ENCODE measurements at regions not wholly inside any gene's neighbourhood (a gene's known extent, or its start where the extent isn't known, plus 50 kb on each side); places are given as distances from the start of the nearest gene placed in this dataset.
A peak's percentile ranks its signal among the peaks of the same experiment; 100 is the strongest.

- ChIA-PET CTCF (no interaction called here), POLR2A (no interaction called here)
- Histone ChIP-seq H3K4me3 (no peak overlapping the region), H3K4me2 (peak overlapping the region; percentile 24; the same call in 1 of the 3 replicates), H3K9me3 (peaks cover 9% of the 10 kb centered on the region; the same call in 2 of the 3 replicates), H3K4me1 (peaks cover 19% of the 10 kb centered on the region), H3K27ac (no peak overlapping the region)
- WGBS (ENCODE audit: missing lambda C conversion rate), result 17% methylated on average over 3 of the region's 3 CpGs
- FAIRE-seq, result no peak
- TF ChIP-seq HES2 (IDR thresholded peaks at IDR 0.05), result 0 out of 2 replicates have a peak, but pooled peaks have one; percentile 10
- TF ChIP-seq GATA3 (IDR thresholded peaks at IDR 0.05; ENCODE audit: borderline replicate concordance), result peak; percentile 47
- no peak for TF ChIP-seq NPAS2 (CRISPR knock-in tag; IDR thresholded peaks at IDR 0.05; ENCODE audit: borderline replicate concordance)
- TF ChIP-seq CEBPB (IDR thresholded peaks at IDR 0.05), result peak; percentile 66 to 68
- DNase-seq (ENCODE audit: low read depth in 1 of 2, low spot score in 1 of 2), result peak in 1 of 2 experiments; percentile 27
- peak in 1 of 2 experiments; percentile 47; a peak in 3 of 6 replicates for ATAC-seq
These were observed 159.8 kb downstream of the UXS1 start for GRCh38 chr2:106034325-106034724.

GRCh38 chr2:106032676-106033075 is 161.4 kb downstream of the UXS1 start:
- no peak for FAIRE-seq
- Histone ChIP-seq H3K9me3 (peaks cover 9% of the 10 kb centered on the region; the same call in 2 of the 3 replicates), H3K4me3 (no peak overlapping the region), H3K4me2 (no peak overlapping the region), H3K4me1 (peaks cover 19% of the 10 kb centered on the region), H3K27ac (no peak overlapping the region)
- TF ChIP-seq CTCF (IDR thresholded peaks at IDR 0.05) (no peak), FOSB (CRISPR knock-in tag; IDR thresholded peaks at IDR 0.05) (no peak), ZSCAN20 (CRISPR knock-in tag; IDR thresholded peaks at IDR 0.05) (no peak), MYC (IDR thresholded peaks at IDR 0.05; ENCODE audit: borderline replicate concordance, low read length) (no peak), MAFK (IDR thresholded peaks at IDR 0.05; ENCODE audit: partially characterized antibody) (no peak), HOXB5 (CRISPR knock-in tag; IDR thresholded peaks at IDR 0.05) (no peak), KDM5A (IDR thresholded peaks at IDR 0.05) (no peak), POLR2AphosphoS2 (conservative IDR thresholded peaks at IDR 0.05; ENCODE audit: low read length) (no peak), PHF8 (IDR thresholded peaks at IDR 0.05; ENCODE audit: borderline replicate concordance, low read depth) (no peak), HMGXB4 (CRISPR knock-in tag; IDR thresholded peaks at IDR 0.05; ENCODE audit: borderline replicate concordance) (no peak), JUN (IDR thresholded peaks at IDR 0.05) (no peak), TFCP2L1 (CRISPR knock-in tag; IDR thresholded peaks at IDR 0.05) (no peak), SREBF2 (IDR thresholded peaks at IDR 0.05) (no peak), FOXS1 (CRISPR knock-in tag; IDR thresholded peaks at IDR 0.05) (no peak), ELK1 (IDR thresholded peaks at IDR 0.05; ENCODE audit: low read depth, low read length) (no peak), MAZ (IDR thresholded peaks at IDR 0.05; ENCODE audit: borderline replicate concordance, low read depth, low read length) (no peak), HES2 (IDR thresholded peaks at IDR 0.05) (no peak), NFE2L2 (conservative IDR thresholded peaks at IDR 0.05; ENCODE audit: low read length) (no peak), REST (IDR thresholded peaks at IDR 0.05) (no peak), ZNF302 (CRISPR knock-in tag; IDR thresholded peaks at IDR 0.05) (no peak)
- 69% methylated on average over 4 of the region's 4 CpGs for WGBS (ENCODE audit: missing lambda C conversion rate)
- ChIA-PET POLR2A (no interaction called here), CTCF (no interaction called here)
- DNase-seq (ENCODE audit: low read depth in 1 of 2, low spot score in 1 of 2), result no peak
- no peak for ATAC-seq

All from A549 (cell line).